SK-N-SH treated with all-trans-retinoic acid at 6 μM for 48 hours (cell line): ENCODE measurements at regions not wholly inside any gene's neighbourhood (a gene's known extent, or its start where the extent isn't known, plus 50 kb on each side); places are given as distances from the start of the nearest gene placed in this dataset.
A peak's percentile ranks its signal among the peaks of the same experiment; 100 is the strongest.

Experiments
- ATAC-seq: fragments of 200-7000 bp; cut with Tn5 transposase; 3 replicates; pipeline ENCODE4 v1.9.1; 2020; ENCODE audit warnings: mild to moderate bottlenecking, moderate library complexity
- ARNTL ChIP-seq: fragments of 450-650 bp; formaldehyde crosslinking; IDR thresholded peaks from 2 replicates; pipeline ENCODE4 v1.5.0; 2020; ENCODE audit warnings: low read depth, mild to moderate bottlenecking, moderate library complexity, borderline replicate concordance
- BACH2 ChIP-seq: fragments of 250-450 bp; sonication (Bioruptor Pico); IDR thresholded peaks from 2 replicates; pipeline ENCODE4 v1.9.0; 2021; ENCODE audit warnings: mild to moderate bottlenecking, borderline replicate concordance
- CREB5 ChIP-seq: fragments of 250-450 bp; sonication (Bioruptor Pico); IDR thresholded peaks from 2 replicates; pipeline ENCODE4 v1.5.1; 2020; ENCODE audit warnings: low read depth, mild to moderate bottlenecking, moderate library complexity
- CSDC2 ChIP-seq: fragments of 250-450 bp; sonication (Bioruptor Pico); IDR thresholded peaks from 2 replicates; pipeline ENCODE4 v1.5.0; 2020; ENCODE audit warnings: mild to moderate bottlenecking, moderate library complexity
- CSRNP3 ChIP-seq: fragments of 250-450 bp; sonication (Bioruptor Pico); IDR thresholded peaks from 2 replicates; pipeline ENCODE4 v1.5.1; 2021; ENCODE audit warnings: mild to moderate bottlenecking, moderate library complexity
- ESRRG ChIP-seq: fragments of 250-450 bp; sonication (Bioruptor Pico); IDR thresholded peaks from 2 replicates; pipeline ENCODE4 v1.6.1; 2021; ENCODE audit warnings: mild to moderate bottlenecking
- ISL1 ChIP-seq: fragments of 250-450 bp; sonication (Bioruptor Pico); IDR thresholded peaks from 2 replicates; pipeline ENCODE4 v2.1.2; 2022; ENCODE audit warnings: mild to moderate bottlenecking, moderate library complexity
- OSR1 ChIP-seq: fragments of 250-450 bp; sonication (Bioruptor Pico); IDR thresholded peaks from 2 replicates; pipeline ENCODE4 v1.8.0; 2022; ENCODE audit warnings: moderate library complexity, mild to moderate bottlenecking, inconsistent platforms
- PATZ1 ChIP-seq: fragments of 250-450 bp; sonication (Bioruptor Pico); IDR thresholded peaks from 2 replicates; pipeline ENCODE4 v1.8.0; 2020; ENCODE audit warnings: mild to moderate bottlenecking, moderate library complexity, borderline replicate concordance
- POU6F1 ChIP-seq: fragments of 250-450 bp; sonication (Bioruptor Pico); IDR thresholded peaks from 2 replicates; pipeline ENCODE4 v1.8.0; 2021; ENCODE audit warnings: low read depth, mild to moderate bottlenecking, moderate library complexity, borderline replicate concordance
- PPARA ChIP-seq: fragments of 250-450 bp; sonication (Bioruptor Pico); IDR thresholded peaks from 2 replicates; pipeline ENCODE4 v1.5.0; 2020; ENCODE audit warnings: mild to moderate bottlenecking, borderline replicate concordance
- RARB ChIP-seq: fragments of 250-450 bp; sonication (Bioruptor Pico); IDR thresholded peaks from 2 replicates; pipeline ENCODE4 v1.8.0; 2021; ENCODE audit warnings: mild to moderate bottlenecking, moderate library complexity
- SNAI2 ChIP-seq: fragments of 250-450 bp; sonication (Bioruptor Pico); IDR thresholded peaks from 2 replicates; pipeline ENCODE4 v1.5.0; 2020; ENCODE audit warnings: mild to moderate bottlenecking, moderate library complexity
- TCF4 ChIP-seq: fragments of 250-450 bp; sonication (Bioruptor Pico); IDR thresholded peaks from 2 replicates; pipeline ENCODE4 v1.8.0; 2021; ENCODE audit warnings: mild to moderate bottlenecking, moderate library complexity, borderline replicate concordance
- TOX ChIP-seq: fragments of 250-450 bp; sonication (Bioruptor Pico); IDR thresholded peaks from 2 replicates; pipeline ENCODE4 v1.8.0; 2021; ENCODE audit warnings: mild to moderate bottlenecking, moderate library complexity, borderline replicate concordance
- TSHZ2 ChIP-seq: fragments of 250-450 bp; sonication (Bioruptor Pico); IDR thresholded peaks from 2 replicates; pipeline ENCODE4 v1.5.0; 2020; ENCODE audit warnings: mild to moderate bottlenecking, moderate library complexity
- ZC3H10 ChIP-seq: fragments of 250-450 bp; sonication (Bioruptor Pico); IDR thresholded peaks from 2 replicates; pipeline ENCODE4 v1.5.1; 2021; ENCODE audit warnings: mild to moderate bottlenecking, moderate library complexity
- ZFP3 ChIP-seq: fragments of 250-450 bp; sonication (Bioruptor Pico); IDR thresholded peaks from 2 replicates; pipeline ENCODE4 v1.5.0; 2020; ENCODE audit warnings: mild to moderate bottlenecking, moderate library complexity
- ZFP30 ChIP-seq: fragments of 450-650 bp; formaldehyde crosslinking; IDR thresholded peaks from 2 replicates; pipeline ENCODE4 v1.5.0; 2022; ENCODE audit warnings: mild to moderate bottlenecking, moderate library complexity
- ZNF565 ChIP-seq: fragments of 450-650 bp; formaldehyde crosslinking; conservative IDR thresholded peaks from 2 replicates; pipeline ENCODE4 v1.5.0; 2020; ENCODE audit warnings: low read depth, mild to moderate bottlenecking, moderate library complexity
- ZNF70 ChIP-seq: fragments of 450-650 bp; formaldehyde crosslinking; IDR thresholded peaks from 2 replicates; pipeline ENCODE4 v1.5.0; 2020; ENCODE audit warnings: mild to moderate bottlenecking, moderate library complexity
- ZNF8 ChIP-seq: fragments of 450-650 bp; formaldehyde crosslinking; IDR thresholded peaks from 2 replicates; pipeline ENCODE4 v1.5.0; 2020; ENCODE audit warnings: mild to moderate bottlenecking, moderate library complexity

- TF ChIP-seq PATZ1 (CRISPR knock-in tag) (no peak), RARB (CRISPR knock-in tag) (no peak)
Measured at GRCh38 chr16:11478431-11479119, 108.1 kb downstream of the LITAF start (continued).

GRCh38 chr16:11479916-11480315 lies 106.8 kb downstream of the LITAF start:
- ATAC-seq, result no peak
- TF ChIP-seq TSHZ2 (CRISPR knock-in tag), result no peak
- TF ChIP-seq CSRNP3 (CRISPR knock-in tag), result no peak
- TF ChIP-seq OSR1 (CRISPR knock-in tag), result no peak
- no peak for TF ChIP-seq ZNF8 (CRISPR knock-in tag)
- no peak for TF ChIP-seq ZFP30 (CRISPR knock-in tag)
- TF ChIP-seq ISL1 (CRISPR knock-in tag), result no peak
- TF ChIP-seq RARB (CRISPR knock-in tag), result no peak
- TF ChIP-seq SNAI2, result no peak
- TF ChIP-seq ZNF565, result no peak
- TF ChIP-seq PPARA (CRISPR knock-in tag), result no peak
- no peak for TF ChIP-seq TCF4 (CRISPR knock-in tag)
- TF ChIP-seq BACH2, result no peak
- TF ChIP-seq, all 23 proteins: peak for 0

- ATAC-seq, result no peak
- no peak for TF ChIP-seq CREB5 (CRISPR knock-in tag)
- TF ChIP-seq SNAI2, result no peak
- TF ChIP-seq ZNF8 (CRISPR knock-in tag), result peak; percentile 72
- no peak for TF ChIP-seq OSR1 (CRISPR knock-in tag)
Measured at GRCh38 chr16:11480634-11481033, 106.1 kb downstream of the LITAF start.

GRCh38 chr16:11481987-11482386 lies 104.7 kb downstream of the LITAF start:
- TF ChIP-seq ZNF565 (no peak), ZFP3 (CRISPR knock-in tag) (no peak), ZNF70 (CRISPR knock-in tag) (no peak), ZNF8 (CRISPR knock-in tag) (no peak), SNAI2 (no peak), TOX (no peak), OSR1 (CRISPR knock-in tag) (no peak), RARB (CRISPR knock-in tag) (no peak), PATZ1 (CRISPR knock-in tag) (no peak), ARNTL (CRISPR knock-in tag) (no peak), POU6F1 (no peak), TCF4 (CRISPR knock-in tag) (no peak), ZC3H10 (CRISPR knock-in tag) (no peak), BACH2 (no peak), PPARA (CRISPR knock-in tag) (no peak), CSDC2 (no peak), ESRRG (CRISPR knock-in tag) (no peak), ISL1 (CRISPR knock-in tag) (no peak), CSRNP3 (CRISPR knock-in tag) (no peak)
- ATAC-seq, result no peak
